Astrocyte (in vitro differentiated cells and primary cell): ENCODE measurements at regions not wholly inside any gene's neighbourhood (a gene's known extent, or its start where the extent isn't known, plus 50 kb on each side); places are given as distances from the start of the nearest gene placed in this dataset.

Source experiments
- DNase-seq: peaks from one replicate; pipeline ENCODE4 v3.0.0-alpha.2; 2010; ENCODE audit warnings: low read depth
- FAIRE-seq: peaks from 2 replicates; lab custom pipeline; 2011; peaks lifted over from hg19 to GRCh38; lab: Jason Lieb, UNC
- H2AFZ ChIP-seq: 2 replicates; pipeline ENCODE4 v1.6.0; 2012; ENCODE audit warnings: low read depth, low read length, inconsistent platforms
- H3K27ac ChIP-seq: 2 replicates; pipeline ENCODE4 v1.5.1; 2011; ENCODE audit warnings: low read depth, low read length, inconsistent platforms
- H3K27me3 ChIP-seq: 2 replicates; pipeline ENCODE4 v1.6.0; 2011; ENCODE audit warnings: low read length, inconsistent platforms; ENCODE audit not compliant: insufficient read depth
- H3K36me3 ChIP-seq: 2 replicates; pipeline ENCODE4 v1.5.1; 2011; ENCODE audit warnings: low read length, inconsistent platforms; ENCODE audit not compliant: insufficient read depth
- H3K4me1 ChIP-seq: 2 replicates; pipeline ENCODE4 v1.5.1; 2011; ENCODE audit warnings: low read length, inconsistent platforms; ENCODE audit not compliant: insufficient read depth
- H3K4me2 ChIP-seq: 2 replicates; pipeline ENCODE4 v1.6.0; 2012; ENCODE audit warnings: low read length, inconsistent platforms
- H3K4me3 ChIP-seq: 2 replicates; pipeline ENCODE4 v1.5.1; 2011; ENCODE audit warnings: low read depth, mild to moderate bottlenecking, low read length, inconsistent platforms; ENCODE audit not compliant: insufficient read depth
- H3K79me2 ChIP-seq: 2 replicates; pipeline ENCODE4 v1.6.0; 2012; ENCODE audit warnings: mild to moderate bottlenecking, low read length, inconsistent platforms; ENCODE audit not compliant: insufficient read depth
- H3K9ac ChIP-seq: 2 replicates; pipeline ENCODE4 v1.6.0; 2012; ENCODE audit warnings: mild to moderate bottlenecking, low read length, inconsistent platforms
- H3K9me3 ChIP-seq: 2 replicates; pipeline ENCODE4 v1.5.1; 2012; ENCODE audit warnings: low read depth, mild to moderate bottlenecking, low read length, inconsistent platforms; ENCODE audit not compliant: insufficient read depth
- H4K20me1 ChIP-seq: 2 replicates; pipeline ENCODE4 v1.6.0; 2012; ENCODE audit warnings: low read length, inconsistent platforms; ENCODE audit not compliant: insufficient read depth
- H3K27ac Mint-ChIP-seq: one replicate; pipeline ENCODE4 v1.8.0; 2021; ENCODE audit warnings: mild to moderate bottlenecking, mixed read lengths; ENCODE audit not compliant: unreplicated experiment
- H3K27me3 Mint-ChIP-seq: one replicate; pipeline ENCODE4 v1.8.0; 2021; ENCODE audit warnings: low read depth, mixed read lengths; ENCODE audit not compliant: unreplicated experiment
- H3K36me3 Mint-ChIP-seq: one replicate; pipeline ENCODE4 v1.8.0; 2021; ENCODE audit warnings: low read depth, mixed read lengths; ENCODE audit not compliant: unreplicated experiment
- H3K4me1 Mint-ChIP-seq: one replicate; pipeline ENCODE4 v1.8.0; 2021; ENCODE audit warnings: low read depth, mixed read lengths; ENCODE audit not compliant: unreplicated experiment
- H3K4me3 Mint-ChIP-seq: one replicate; pipeline ENCODE4 v1.8.0; 2021; ENCODE audit warnings: mild to moderate bottlenecking, moderate library complexity, mixed read lengths; ENCODE audit not compliant: unreplicated experiment
- H3K9me3 Mint-ChIP-seq: one replicate; pipeline ENCODE4 v1.8.0; 2021; ENCODE audit warnings: mild to moderate bottlenecking, mixed read lengths; ENCODE audit not compliant: unreplicated experiment
- EZH2 ChIP-seq: IDR thresholded peaks from 2 replicates; pipeline ENCODE4 v1.6.1; 2012; ENCODE audit warnings: mild to moderate bottlenecking, low read length, inconsistent platforms; ENCODE audit not compliant: insufficient read depth
- TF ChIP-seq, protein P1 (sequence below): IDR thresholded peaks from 2 replicates; pipeline ENCODE4 v1.5.1; 2011; ENCODE audit warnings: low read depth, mild to moderate bottlenecking, inconsistent platforms, low read length, moderate library complexity; ENCODE audit not compliant: insufficient read depth

DNA sequence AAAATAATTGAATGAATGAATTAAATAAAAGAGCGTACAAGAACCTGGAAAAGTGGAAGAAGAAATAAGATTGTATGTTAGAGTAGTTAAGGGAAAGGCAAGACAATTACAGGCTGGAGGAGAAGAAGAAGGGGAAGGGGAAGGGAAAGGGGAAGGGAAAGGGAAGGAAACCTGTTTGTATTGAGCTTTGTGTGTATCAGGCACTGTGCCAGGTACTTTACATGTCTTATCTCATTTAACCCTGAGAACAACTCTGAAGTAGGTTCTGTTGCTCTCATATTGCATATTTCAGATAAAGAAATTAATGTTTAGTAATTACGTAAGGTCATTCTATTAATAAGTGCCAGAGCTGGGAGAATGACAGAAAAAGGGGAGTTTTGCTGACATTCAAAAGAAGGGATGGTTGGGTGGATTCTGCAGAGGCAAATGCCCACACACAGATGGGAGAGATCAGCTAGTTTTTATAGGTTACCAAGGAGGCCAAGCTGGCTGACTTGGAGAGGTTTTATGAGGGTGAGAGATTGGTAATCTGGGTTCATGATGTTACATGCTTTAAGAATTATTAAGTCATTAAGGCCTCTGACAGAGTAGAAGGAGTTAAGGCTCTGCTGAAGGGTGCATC is 92.3 kb upstream of the LCORL start:
- Mint-ChIP-seq H3K36me3 (no peaks in the 10 kb centered on the region), H3K4me1 (no peaks in the 10 kb centered on the region), H3K4me3 (no peak overlapping the region), H3K9me3 (no peaks in the 10 kb centered on the region), H3K27me3 (no peaks in the 10 kb centered on the region), H3K27ac (no peak overlapping the region)
- TF ChIP-seq, protein P1, sequence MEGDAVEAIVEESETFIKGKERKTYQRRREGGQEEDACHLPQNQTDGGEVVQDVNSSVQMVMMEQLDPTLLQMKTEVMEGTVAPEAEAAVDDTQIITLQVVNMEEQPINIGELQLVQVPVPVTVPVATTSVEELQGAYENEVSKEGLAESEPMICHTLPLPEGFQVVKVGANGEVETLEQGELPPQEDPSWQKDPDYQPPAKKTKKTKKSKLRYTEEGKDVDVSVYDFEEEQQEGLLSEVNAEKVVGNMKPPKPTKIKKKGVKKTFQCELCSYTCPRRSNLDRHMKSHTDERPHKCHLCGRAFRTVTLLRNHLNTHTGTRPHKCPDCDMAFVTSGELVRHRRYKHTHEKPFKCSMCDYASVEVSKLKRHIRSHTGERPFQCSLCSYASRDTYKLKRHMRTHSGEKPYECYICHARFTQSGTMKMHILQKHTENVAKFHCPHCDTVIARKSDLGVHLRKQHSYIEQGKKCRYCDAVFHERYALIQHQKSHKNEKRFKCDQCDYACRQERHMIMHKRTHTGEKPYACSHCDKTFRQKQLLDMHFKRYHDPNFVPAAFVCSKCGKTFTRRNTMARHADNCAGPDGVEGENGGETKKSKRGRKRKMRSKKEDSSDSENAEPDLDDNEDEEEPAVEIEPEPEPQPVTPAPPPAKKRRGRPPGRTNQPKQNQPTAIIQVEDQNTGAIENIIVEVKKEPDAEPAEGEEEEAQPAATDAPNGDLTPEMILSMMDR, result no peak
- no peak for TF ChIP-seq EZH2
- no peak overlapping the region for H3K4me2 ChIP-seq
- no peaks in the 10 kb centered on the region for H4K20me1 ChIP-seq
- H2AFZ ChIP-seq, result no peak overlapping the region
- no peak overlapping the region for H3K27ac ChIP-seq
- FAIRE-seq, result no peak
- H3K9ac ChIP-seq, result no peak overlapping the region
- H3K9me3 ChIP-seq, result no peaks in the 10 kb centered on the region
- DNase-seq, result no peak
- no peaks in the 10 kb centered on the region for H3K27me3 ChIP-seq
- H3K4me1 ChIP-seq, result no peaks in the 10 kb centered on the region
- no peaks in the 10 kb centered on the region for H3K36me3 ChIP-seq
- no peaks in the 10 kb centered on the region for H3K79me2 ChIP-seq
- no peak overlapping the region for H3K4me3 ChIP-seq

DNA sequence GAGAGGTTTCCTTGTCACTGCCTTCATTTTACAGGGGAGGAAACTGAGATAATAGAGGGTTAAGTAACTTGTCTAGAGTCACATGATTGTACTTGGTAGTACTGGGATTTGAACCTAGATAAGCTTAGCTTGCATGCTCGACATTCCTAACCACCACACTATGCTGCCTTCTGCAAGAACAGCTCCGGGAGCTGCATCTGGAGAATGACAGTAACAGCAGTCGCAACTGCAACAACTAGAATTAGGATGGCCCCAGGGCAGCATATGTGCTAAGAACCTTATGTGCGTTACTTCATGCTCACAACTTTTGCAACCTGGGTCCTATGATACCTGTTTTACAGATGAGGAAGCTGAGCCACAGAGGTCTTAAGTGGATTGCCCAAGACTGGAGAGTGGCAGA is 89.5 kb upstream of the LCORL start:
- Histone ChIP-seq H3K4me3 (no peak overlapping the region), H3K9me3 (no peaks in the 10 kb centered on the region), H3K79me2 (no peaks in the 10 kb centered on the region), H3K9ac (no peak overlapping the region), H3K4me1 (no peaks in the 10 kb centered on the region), H3K4me2 (no peak overlapping the region), H3K27me3 (no peaks in the 10 kb centered on the region), H2AFZ (no peak overlapping the region), H3K27ac (no peak overlapping the region), H3K36me3 (no peaks in the 10 kb centered on the region), H4K20me1 (no peaks in the 10 kb centered on the region)
- DNase-seq, result no peak
- H3K9me3 Mint-ChIP-seq, result no peaks in the 10 kb centered on the region
- H3K4me1 Mint-ChIP-seq, result peaks cover 9% of the 10 kb centered on the region
- H3K27me3 Mint-ChIP-seq, result no peaks in the 10 kb centered on the region
- no peak overlapping the region for H3K27ac Mint-ChIP-seq
- H3K4me3 Mint-ChIP-seq, result no peak overlapping the region
- FAIRE-seq, result no peak
- no peaks in the 10 kb centered on the region for H3K36me3 Mint-ChIP-seq
- TF ChIP-seq EZH2, result no peak
- TF ChIP-seq, protein P1, result no peak

DNA sequence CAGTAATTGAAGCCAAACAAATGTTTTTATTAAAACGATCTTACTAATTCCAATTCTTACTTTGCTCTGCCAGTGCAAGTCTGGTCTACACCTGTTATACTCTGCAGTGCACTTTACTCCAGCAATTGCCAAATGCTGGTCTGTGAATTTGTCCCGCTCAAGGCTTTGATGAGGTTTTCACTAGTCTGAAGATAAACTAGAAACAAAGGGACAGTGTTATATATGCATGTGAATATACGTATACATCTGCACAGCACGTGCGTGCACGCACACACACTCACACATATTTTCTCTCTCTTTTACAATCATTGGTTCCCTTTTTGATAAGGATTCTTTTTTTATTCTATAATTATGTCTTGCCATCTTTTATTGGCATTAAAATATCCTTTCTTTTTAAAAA is 88.5 kb upstream of the LCORL start:
- Mint-ChIP-seq H3K27ac (no peak overlapping the region), H3K36me3 (no peaks in the 10 kb centered on the region), H3K27me3 (no peaks in the 10 kb centered on the region), H3K4me3 (no peak overlapping the region), H3K9me3 (no peaks in the 10 kb centered on the region), H3K4me1 (peaks cover 11% of the 10 kb centered on the region)
- Histone ChIP-seq H3K4me2 (no peak overlapping the region), H4K20me1 (no peaks in the 10 kb centered on the region), H2AFZ (no peak overlapping the region), H3K27me3 (no peaks in the 10 kb centered on the region), H3K9ac (no peak overlapping the region), H3K9me3 (no peaks in the 10 kb centered on the region), H3K27ac (no peak overlapping the region), H3K4me3 (no peak overlapping the region), H3K4me1 (no peaks in the 10 kb centered on the region), H3K79me2 (no peaks in the 10 kb centered on the region), H3K36me3 (no peaks in the 10 kb centered on the region)
- FAIRE-seq (no peak), DNase-seq (no peak)
- no peak for TF ChIP-seq EZH2
- TF ChIP-seq, protein P1, result no peak
